ENCODE measurements at regions not wholly inside any gene's neighbourhood (a gene's known extent, or its start where the extent isn't known, plus 50 kb on each side); places are given as distances from the start of the nearest gene placed in this dataset.
A peak's percentile ranks its signal among the peaks of the same experiment; 100 is the strongest.

- TF ChIP-seq POLR2A (IDR thresholded peaks at IDR 0.05), result no peak
- peak in 1 of 7 experiments; percentile 13 for TF ChIP-seq CTCF (IDR thresholded peaks at IDR 0.05)
- intact Hi-C loops (cut with DNase I), result no loop called here
- no peaks in the 10 kb centered on the region for H3K36me3 ChIP-seq (replicated peaks in 1 of 2; ENCODE audit: insufficient read depth in 1 of 2, low read depth in 2 of 2)
Measured at GRCh38 chr2:71995067-71995665, 152.5 kb downstream of the CYP26B1 start.

GRCh38 chr2:71992036-71992435 lies 155.6 kb downstream of the CYP26B1 start:
- DNase-seq, result no peak
- WGBS, 2 donors, result 53 to 57% methylated on average over 2 of the region's 2 CpGs
- TF ChIP-seq CTCF (IDR thresholded peaks at IDR 0.05), result no peak
- no peak for TF ChIP-seq POLR2A (IDR thresholded peaks at IDR 0.05)
- no peaks in the 10 kb centered on the region for H3K9me3 ChIP-seq
- H3K27me3 ChIP-seq, result no peaks in the 10 kb centered on the region
- ATAC-seq, result no peak
- H3K4me3 ChIP-seq, result no peak overlapping the region
- no peaks in the 10 kb centered on the region for H3K4me1 ChIP-seq
- intact Hi-C loops (cut with DNase I), result no loop called here
- no peak overlapping the region for H3K27ac ChIP-seq
- no peaks in the 10 kb centered on the region for H3K36me3 ChIP-seq (replicated peaks in 1 of 2; ENCODE audit: insufficient read depth in 1 of 2, low read depth in 2 of 2)

More at GRCh38 chr2:71995067-71995665, 152.5 kb downstream of the CYP26B1 start:
- no peaks in the 10 kb centered on the region for H3K4me1 ChIP-seq
- no peak for ATAC-seq
- 62 to 72% methylated on average over 3 of the region's 3 CpGs for WGBS, 2 donors
- no peaks in the 10 kb centered on the region for H3K9me3 ChIP-seq
- no peak overlapping the region for H3K27ac ChIP-seq
- H3K27me3 ChIP-seq, result no peaks in the 10 kb centered on the region
- H3K4me3 ChIP-seq, result no peak overlapping the region
- DNase-seq, result no peak

- H3K36me3 ChIP-seq (replicated peaks in 1 of 2; ENCODE audit: insufficient read depth in 1 of 2, low read depth in 2 of 2), result no peaks in the 10 kb centered on the region
- H3K9me3 ChIP-seq, result no peaks in the 10 kb centered on the region
- no peaks in the 10 kb centered on the region for H3K27me3 ChIP-seq
- ATAC-seq (no peak), DNase-seq (no peak)
- 70 to 86% methylated on average over 4 of the region's 4 CpGs for WGBS, 2 donors
- H3K4me3 ChIP-seq, result no peak overlapping the region
- intact Hi-C loops (cut with DNase I), result no loop called here
- H3K4me1 ChIP-seq, result no peaks in the 10 kb centered on the region
- H3K27ac ChIP-seq, result no peak overlapping the region
- TF ChIP-seq CTCF (IDR thresholded peaks at IDR 0.05) (no peak), POLR2A (IDR thresholded peaks at IDR 0.05) (no peak)
Measured at GRCh38 chr2:71991397-71991796, 156.3 kb downstream of the CYP26B1 start.

GRCh38 chr2:71990826-71991225 lies 156.8 kb downstream of the CYP26B1 start:
- no peaks in the 10 kb centered on the region for H3K4me1 ChIP-seq
- intact Hi-C loops (cut with DNase I), result no loop called here
- DNase-seq (no peak), ATAC-seq (no peak)
- H3K27me3 ChIP-seq, result no peaks in the 10 kb centered on the region
- H3K4me3 ChIP-seq, result no peak overlapping the region
- no peaks in the 10 kb centered on the region for H3K36me3 ChIP-seq (replicated peaks in 1 of 2; ENCODE audit: insufficient read depth in 1 of 2, low read depth in 2 of 2)
- TF ChIP-seq CTCF (IDR thresholded peaks at IDR 0.05), result no peak
- no peak for TF ChIP-seq POLR2A (IDR thresholded peaks at IDR 0.05)
- H3K9me3 ChIP-seq, result no peaks in the 10 kb centered on the region
- WGBS, 2 donors, result 82 to 85% methylated on average over 3 of the region's 3 CpGs
- no peak overlapping the region for H3K27ac ChIP-seq

GRCh38 chr2:71990122-71990521 lies 157.5 kb downstream of the CYP26B1 start:
- Histone ChIP-seq H3K9me3 (no peaks in the 10 kb centered on the region), H3K27ac (no peak overlapping the region), H3K4me1 (no peaks in the 10 kb centered on the region), H3K36me3 (replicated peaks in 1 of 2; ENCODE audit: insufficient read depth in 1 of 2, low read depth in 2 of 2) (no peaks in the 10 kb centered on the region), H3K4me3 (no peak overlapping the region), H3K27me3 (no peaks in the 10 kb centered on the region)
- WGBS, 2 donors, result 86 to 90% methylated on average over 6 of the region's 6 CpGs
- DNase-seq (no peak), ATAC-seq (no peak)
- TF ChIP-seq POLR2A (IDR thresholded peaks at IDR 0.05) (no peak), CTCF (IDR thresholded peaks at IDR 0.05) (no peak)
- intact Hi-C loops (cut with DNase I), result no loop called here
